ENCODE measurements at regions not wholly inside any gene's neighbourhood (a gene's known extent, or its start where the extent isn't known, plus 50 kb on each side); places are given as distances from the start of the nearest gene placed in this dataset.

DNA sequence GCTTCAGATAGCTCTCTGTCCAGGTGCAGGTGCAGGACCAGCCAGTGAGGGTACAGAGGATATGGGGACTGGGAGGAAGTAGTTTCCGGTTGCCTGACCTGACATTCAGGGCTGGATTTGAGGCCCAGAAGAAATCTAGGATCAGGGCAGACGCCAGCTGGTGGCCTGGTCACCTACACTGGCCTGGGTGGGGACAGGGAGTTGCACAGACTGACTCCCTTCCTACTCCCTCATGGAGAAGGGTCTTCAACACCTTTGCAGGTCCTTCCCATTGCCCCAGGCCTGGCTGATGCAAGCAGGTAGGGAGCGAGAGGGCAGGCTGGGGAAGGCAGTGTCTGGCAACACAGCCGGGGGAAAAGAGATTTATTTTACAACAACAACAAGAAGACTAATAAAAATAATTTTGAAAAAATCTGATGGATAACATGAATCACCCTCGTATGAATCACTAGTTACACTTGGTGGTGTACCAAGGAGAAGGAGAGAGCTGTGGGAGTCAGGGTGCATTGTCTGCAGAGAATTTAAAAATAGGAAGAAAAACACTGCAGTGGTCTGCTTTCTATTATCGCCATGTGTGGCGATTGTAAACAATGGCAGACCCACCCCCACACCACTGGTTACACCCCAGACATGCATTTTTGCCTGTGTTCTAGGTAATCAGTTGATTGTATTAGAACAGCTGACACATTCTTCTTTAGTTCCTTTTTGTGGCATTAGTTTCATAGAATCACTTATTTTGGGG lies 62.3 kb upstream of the SNX9 start:
- peaks cover 76% of the 10 kb centered on the region for H3K4me1 ChIP-seq (replicated peaks)

DNA sequence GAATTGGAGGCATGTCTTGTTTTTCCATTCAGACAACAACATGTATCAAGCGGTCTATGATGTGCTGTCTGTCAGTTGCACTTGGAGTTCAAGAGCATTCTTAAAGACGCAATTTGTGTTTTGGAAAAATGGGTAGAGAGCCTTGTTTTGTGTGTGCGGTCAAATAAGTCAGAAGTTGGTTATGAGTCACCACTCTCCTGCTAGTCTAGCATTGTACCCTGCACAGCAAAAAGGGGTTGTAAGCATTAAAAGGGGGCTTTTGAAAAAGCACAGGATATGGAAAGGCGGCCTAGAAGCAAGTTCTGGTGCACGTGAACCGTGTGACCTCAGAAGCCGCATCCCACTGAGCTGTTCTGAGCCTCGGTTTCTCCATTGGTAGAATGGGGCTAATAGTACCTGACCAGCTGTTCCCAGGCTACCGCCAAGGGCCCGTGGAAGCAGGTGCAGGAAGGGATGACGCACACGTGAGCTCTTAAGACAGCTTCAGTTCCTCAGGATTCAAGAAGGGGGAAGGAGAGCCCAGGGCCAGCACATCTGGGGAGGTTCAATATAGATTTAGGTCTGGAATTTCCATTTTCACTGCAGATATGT lies 61.6 kb upstream of the SNX9 start:
- H3K4me1 ChIP-seq (replicated peaks): peaks cover 69% of the 10 kb centered on the region
- H3K36me3 ChIP-seq: no peaks in the 10 kb centered on the region
- peak in 1 of 2 experiments; percentile 91 for DNase-seq (ENCODE audit: low read depth in 1 of 2, low spot score in 2 of 2)
- no peak overlapping the region for H3K4me3 ChIP-seq
- H3K27me3 ChIP-seq (replicated peaks): no peaks in the 10 kb centered on the region
- H3K9me3 ChIP-seq (replicated peaks): no peaks in the 10 kb centered on the region
- H3K27ac ChIP-seq: peak overlapping the region; percentile 73

More for the DNA sequence above, 62.3 kb upstream of the SNX9 start:
- peak; percentile 79 to 93 for DNase-seq (ENCODE audit: low read depth in 1 of 2, low spot score in 2 of 2)
- Histone ChIP-seq H3K27ac (peak overlapping the region; percentile 73), H3K4me3 (no peak overlapping the region), H3K36me3 (no peaks in the 10 kb centered on the region), H3K27me3 (replicated peaks) (no peaks in the 10 kb centered on the region), H3K9me3 (replicated peaks) (no peaks in the 10 kb centered on the region)

DNA sequence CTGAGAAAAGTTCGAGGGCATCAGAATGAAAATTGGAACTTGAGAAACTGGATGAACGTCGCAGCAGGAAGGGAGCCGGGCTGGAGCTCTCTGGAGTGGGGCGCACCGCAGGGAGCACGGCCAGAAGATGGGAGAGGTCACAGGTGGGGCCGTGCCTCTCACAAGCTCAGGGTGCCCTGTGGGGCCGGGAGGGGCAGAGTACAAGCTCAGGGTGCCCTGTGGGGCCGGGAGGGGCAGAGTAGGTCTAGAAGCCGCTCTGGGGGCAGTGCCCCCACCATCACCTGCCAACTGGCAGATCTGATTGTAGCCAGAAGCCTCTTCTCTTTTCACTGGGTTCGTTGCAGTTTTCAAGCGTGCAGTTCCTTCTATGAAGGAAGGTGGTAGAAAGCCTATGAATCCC lies 61.1 kb upstream of the SNX9 start:
- H3K4me3 ChIP-seq: no peak overlapping the region
- peaks cover 64% of the 10 kb centered on the region for H3K4me1 ChIP-seq (replicated peaks)
- H3K36me3 ChIP-seq: no peaks in the 10 kb centered on the region
- H3K27ac ChIP-seq: peak overlapping the region; percentile 73
- no peaks in the 10 kb centered on the region for H3K9me3 ChIP-seq (replicated peaks)
- DNase-seq (ENCODE audit: low read depth in 1 of 2, low spot score in 2 of 2): no peak
- H3K27me3 ChIP-seq (replicated peaks): no peaks in the 10 kb centered on the region

DNA sequence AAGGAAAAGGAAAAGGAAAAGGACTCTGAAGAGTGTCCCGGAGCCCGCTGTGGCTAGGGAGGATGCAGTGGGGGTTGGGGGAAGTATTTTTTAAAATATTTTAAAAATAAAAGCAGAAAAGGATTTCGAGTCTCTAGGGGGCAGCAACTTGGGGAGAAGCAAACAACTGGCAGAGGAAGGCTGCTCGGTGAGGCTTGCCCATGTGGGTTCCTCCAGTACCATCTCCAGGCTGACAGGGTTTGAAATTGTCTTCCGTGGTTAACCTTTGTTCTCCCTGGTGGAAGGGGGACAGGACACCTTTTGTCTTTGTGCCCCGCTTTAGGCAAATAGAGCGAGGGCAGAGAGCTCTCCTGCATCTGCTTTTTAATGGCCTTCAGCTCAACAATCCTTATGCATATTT lies 60.4 kb upstream of the SNX9 start:
- Histone ChIP-seq H3K27ac (no peak overlapping the region), H3K9me3 (replicated peaks) (no peaks in the 10 kb centered on the region), H3K4me3 (no peak overlapping the region), H3K27me3 (replicated peaks) (no peaks in the 10 kb centered on the region), H3K4me1 (replicated peaks) (peaks cover 57% of the 10 kb centered on the region), H3K36me3 (no peaks in the 10 kb centered on the region)
- DNase-seq (ENCODE audit: low read depth in 1 of 2, low spot score in 2 of 2): no peak

DNA sequence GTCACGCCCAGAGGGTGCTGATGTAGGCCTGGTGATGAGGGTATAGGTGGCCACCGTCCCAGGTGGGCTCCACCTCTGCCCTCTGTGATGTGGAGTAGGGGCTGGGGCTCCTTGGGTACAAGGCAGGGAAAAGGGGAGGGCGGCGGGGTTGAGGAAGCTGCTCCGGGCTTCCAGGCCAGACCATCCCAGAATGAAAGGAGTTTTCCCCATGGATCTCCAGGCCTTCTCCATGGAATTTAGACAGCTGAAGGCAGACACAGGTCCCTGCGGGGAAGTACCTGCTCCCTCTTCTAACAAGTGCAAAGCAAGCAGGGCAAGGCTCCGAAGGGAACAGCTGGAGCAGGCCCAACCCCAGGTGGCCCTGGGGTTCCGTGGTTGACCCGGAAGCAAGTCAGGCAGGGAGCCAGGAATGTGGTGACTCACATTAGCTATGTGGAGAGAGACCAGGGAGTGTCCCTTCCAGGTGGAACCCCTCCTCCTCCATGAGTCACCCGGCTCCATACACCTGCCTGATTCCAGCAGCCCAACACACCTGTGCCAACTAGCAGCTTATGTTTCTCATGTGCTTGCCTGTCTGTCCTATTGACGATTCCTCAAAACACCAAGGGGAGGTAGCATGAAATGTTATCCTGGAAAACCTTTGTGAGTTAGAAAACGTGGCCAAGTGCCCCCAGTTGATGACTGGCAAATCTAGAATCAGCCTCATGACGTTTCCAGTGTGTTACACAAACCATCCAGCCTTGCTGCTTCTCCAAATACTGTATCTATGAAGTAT lies 59.7 kb upstream of the SNX9 start:
- H3K4me3 ChIP-seq: no peak overlapping the region
- peaks cover 57% of the 10 kb centered on the region for H3K4me1 ChIP-seq (replicated peaks)
- H3K9me3 ChIP-seq (replicated peaks): no peaks in the 10 kb centered on the region
- no peaks in the 10 kb centered on the region for H3K36me3 ChIP-seq
- peak; percentile 73 to 82 for DNase-seq (ENCODE audit: low read depth in 1 of 2, low spot score in 2 of 2)
- H3K27ac ChIP-seq: peak overlapping the region; percentile 60
- no peaks in the 10 kb centered on the region for H3K27me3 ChIP-seq (replicated peaks)

DNA sequence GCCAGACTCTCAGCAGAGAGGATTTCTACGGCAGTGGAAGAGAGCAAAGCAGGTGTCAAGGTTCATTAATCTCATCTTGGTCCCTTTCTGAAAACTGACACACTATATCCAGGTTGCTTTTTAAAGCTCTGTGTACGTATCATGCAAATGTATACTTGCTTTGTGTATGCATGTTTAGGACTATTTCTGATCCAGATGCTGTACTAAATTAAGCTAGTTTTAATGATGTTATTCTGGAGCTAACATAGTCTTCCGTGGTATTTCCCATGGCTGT lies 59.2 kb upstream of the SNX9 start:
- peak overlapping the region; percentile 60 for H3K27ac ChIP-seq
- H3K9me3 ChIP-seq (replicated peaks): no peaks in the 10 kb centered on the region
- H3K4me3 ChIP-seq: no peak overlapping the region
- H3K4me1 ChIP-seq (replicated peaks): peaks cover 57% of the 10 kb centered on the region
- no peak for DNase-seq (ENCODE audit: low read depth in 1 of 2, low spot score in 2 of 2)
- no peaks in the 10 kb centered on the region for H3K27me3 ChIP-seq (replicated peaks)
- no peaks in the 10 kb centered on the region for H3K36me3 ChIP-seq

DNA sequence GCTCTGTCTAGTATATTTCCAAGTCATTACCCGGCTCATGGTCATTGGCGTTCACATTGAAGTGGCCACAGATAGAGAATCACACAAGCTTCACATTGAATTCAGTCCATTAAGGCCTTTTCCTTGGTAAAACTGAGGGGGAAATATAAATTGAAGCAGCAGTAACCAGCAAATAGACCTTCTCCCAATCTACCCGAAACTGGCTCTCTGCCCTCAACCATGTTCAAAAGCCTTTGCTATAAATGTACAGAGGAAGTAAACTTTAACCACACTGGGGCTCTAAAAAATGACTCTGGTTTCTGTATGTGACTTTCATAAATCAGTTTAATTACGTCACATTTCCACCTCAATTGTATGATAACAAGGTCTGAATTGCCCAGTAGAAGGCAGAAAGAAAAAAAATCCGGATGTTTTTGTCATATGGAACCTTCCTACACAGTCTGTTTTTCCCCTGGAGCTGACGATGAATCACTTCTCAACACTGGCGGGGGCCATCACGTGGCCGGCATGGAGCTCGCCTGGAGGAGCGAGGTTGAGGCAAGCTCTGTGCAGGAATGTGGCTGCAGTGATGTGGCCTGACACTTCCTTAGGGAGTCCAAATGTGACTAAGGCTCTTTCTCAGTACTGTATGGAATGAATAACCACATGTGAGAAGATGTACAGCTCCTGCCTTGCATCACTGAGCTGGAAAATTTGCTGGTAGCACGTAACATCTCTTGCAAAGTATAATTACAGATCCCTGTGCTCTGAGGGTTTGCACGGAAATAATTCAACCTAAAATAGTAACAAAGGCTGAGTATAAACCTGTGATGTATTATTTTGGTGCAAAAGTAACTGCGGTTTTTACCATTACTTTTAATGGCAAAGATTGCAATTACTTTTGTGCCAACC lies 58.6 kb upstream of the SNX9 start:
- Histone ChIP-seq H3K9me3 (replicated peaks) (no peaks in the 10 kb centered on the region), H3K4me3 (no peak overlapping the region), H3K4me1 (replicated peaks) (peaks cover 57% of the 10 kb centered on the region), H3K27ac (peak overlapping the region; percentile 60), H3K36me3 (no peaks in the 10 kb centered on the region), H3K27me3 (replicated peaks) (no peaks in the 10 kb centered on the region)
- DNase-seq (ENCODE audit: low read depth in 1 of 2, low spot score in 2 of 2): peak; percentile 96 to 97

DNA sequence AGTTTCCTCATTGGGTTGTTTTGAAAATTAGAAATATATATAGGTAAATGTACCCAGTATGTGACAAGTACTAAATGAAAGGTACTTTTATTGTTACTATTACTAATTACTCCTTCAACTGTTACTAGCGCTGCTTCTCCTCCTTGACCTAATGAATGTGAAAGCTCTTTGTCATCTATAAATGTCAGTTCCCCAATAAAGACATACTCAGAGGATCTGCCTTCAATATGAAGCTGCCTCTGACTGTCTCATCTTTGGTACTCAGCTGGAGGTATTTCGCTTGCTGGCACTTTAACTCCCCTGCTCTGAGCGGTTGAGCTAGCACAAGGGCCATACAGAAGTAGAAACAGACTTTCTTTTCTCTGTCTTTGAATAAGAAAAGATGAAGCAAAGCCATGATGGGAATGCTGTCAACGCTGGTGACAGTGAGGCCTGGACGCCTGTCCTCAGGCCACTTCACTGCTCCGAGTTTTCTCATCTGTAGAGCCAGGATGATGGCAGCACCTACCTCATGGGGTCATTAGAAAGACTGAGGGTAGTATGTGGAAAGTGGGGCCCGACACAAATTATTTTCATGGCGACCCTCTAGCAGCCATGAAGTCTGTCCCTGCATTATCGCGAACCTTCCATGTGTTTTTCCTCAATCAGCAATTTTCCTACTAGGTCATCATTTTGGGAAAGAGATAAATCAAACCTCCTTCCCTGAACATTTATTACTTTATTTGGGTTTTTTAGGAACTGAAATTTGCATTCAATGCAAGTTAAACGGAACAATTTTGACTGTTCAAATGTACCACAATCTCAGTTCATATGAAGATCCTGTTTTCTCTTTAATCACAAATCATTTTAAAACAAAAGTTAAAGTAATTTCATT lies 55.9 kb upstream of the SNX9 start:
- H3K4me1 ChIP-seq (replicated peaks): peaks cover 34% of the 10 kb centered on the region
- H3K27ac ChIP-seq: no peak overlapping the region
- no peaks in the 10 kb centered on the region for H3K36me3 ChIP-seq
- H3K9me3 ChIP-seq (replicated peaks): no peaks in the 10 kb centered on the region
- H3K4me3 ChIP-seq: no peak overlapping the region
- no peaks in the 10 kb centered on the region for H3K27me3 ChIP-seq (replicated peaks)
- DNase-seq (ENCODE audit: low read depth in 1 of 2, low spot score in 2 of 2): no peak

DNA sequence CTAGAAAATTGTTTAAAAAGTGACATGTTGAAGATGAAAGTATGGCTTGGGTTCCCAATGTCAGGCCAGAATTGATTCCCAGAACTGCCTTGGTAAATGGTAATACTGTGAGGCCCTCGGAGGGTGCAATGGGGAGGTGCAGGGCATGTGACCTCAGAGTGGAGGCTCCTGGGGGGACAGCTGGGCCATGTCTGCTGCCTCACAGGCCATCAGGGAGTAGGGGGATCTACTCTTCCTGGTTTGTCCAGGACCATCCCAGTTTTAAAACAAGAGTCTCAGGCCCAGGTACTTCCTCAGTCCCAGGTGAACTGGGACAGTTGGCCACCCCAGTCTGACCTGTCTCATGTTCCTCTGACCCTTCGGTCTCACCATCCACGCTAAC lies 55.3 kb upstream of the SNX9 start:
- no peaks in the 10 kb centered on the region for H3K27me3 ChIP-seq (replicated peaks)
- H3K4me3 ChIP-seq: no peak overlapping the region
- no peak overlapping the region for H3K27ac ChIP-seq
- peaks cover 32% of the 10 kb centered on the region for H3K4me1 ChIP-seq (replicated peaks)
- no peaks in the 10 kb centered on the region for H3K9me3 ChIP-seq (replicated peaks)
- no peaks in the 10 kb centered on the region for H3K36me3 ChIP-seq
- DNase-seq (ENCODE audit: low read depth in 1 of 2, low spot score in 2 of 2): no peak

DNA sequence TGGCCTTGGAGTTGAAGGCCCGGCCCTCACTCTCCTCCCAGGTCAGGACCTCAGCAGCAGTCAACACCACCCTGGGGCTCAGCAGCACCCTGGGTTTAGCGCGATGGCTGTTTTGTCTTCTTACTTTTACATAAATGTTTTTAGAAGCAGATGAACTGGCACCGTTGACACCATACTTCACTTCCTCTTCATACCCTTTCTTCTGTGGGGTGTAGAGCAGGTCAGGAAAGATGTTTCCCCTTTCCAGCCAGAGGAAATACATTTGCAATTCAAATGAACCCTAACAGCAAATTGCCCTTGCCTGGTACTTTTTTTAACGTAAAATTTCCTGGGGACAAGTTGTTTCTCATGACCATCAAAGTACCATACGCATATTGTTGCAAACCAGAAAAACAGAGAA lies 54.7 kb upstream of the SNX9 start:
- DNase-seq (ENCODE audit: low read depth in 1 of 2, low spot score in 2 of 2): no peak
- no peaks in the 10 kb centered on the region for H3K9me3 ChIP-seq (replicated peaks)
- H3K4me1 ChIP-seq (replicated peaks): peaks cover 32% of the 10 kb centered on the region
- H3K27ac ChIP-seq: no peak overlapping the region
- no peak overlapping the region for H3K4me3 ChIP-seq
- H3K36me3 ChIP-seq: no peaks in the 10 kb centered on the region
- no peaks in the 10 kb centered on the region for H3K27me3 ChIP-seq (replicated peaks)

DNA sequence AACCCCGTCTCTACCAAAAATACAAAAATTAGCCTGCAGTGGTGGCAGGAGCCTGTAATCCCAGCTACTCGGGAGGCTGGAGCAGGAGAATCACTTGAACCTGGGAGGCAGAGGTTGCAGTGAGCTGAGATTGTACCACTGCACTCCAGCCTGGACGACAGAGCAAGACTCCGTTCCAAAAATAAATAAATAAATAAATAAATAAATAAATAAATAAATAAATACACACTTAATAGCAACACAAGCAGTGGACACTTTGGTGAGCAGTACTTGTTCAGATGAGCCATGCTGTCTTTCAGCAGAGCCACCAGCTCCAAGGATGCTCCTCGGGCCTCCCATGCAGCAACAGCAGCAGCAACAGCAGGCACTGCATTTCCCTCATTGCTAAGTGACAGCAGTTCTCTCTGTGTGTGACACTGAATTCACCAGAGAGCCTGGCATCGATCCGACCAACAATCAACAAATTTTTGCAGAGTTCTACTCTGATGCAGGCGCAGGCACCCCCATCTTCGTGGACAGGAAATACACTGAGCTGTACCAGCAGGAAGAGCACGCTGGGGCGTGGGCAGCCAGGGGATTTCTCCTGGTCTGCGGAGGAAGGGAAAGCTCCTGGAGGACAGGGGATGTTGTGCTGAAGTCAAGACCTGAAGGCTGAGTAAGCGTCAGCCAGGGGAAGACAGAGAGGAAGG lies 54.0 kb upstream of the SNX9 start:
- H3K27me3 ChIP-seq (replicated peaks): no peaks in the 10 kb centered on the region
- H3K9me3 ChIP-seq (replicated peaks): no peaks in the 10 kb centered on the region
- peaks cover 27% of the 10 kb centered on the region for H3K4me1 ChIP-seq (replicated peaks)
- no peak overlapping the region for H3K27ac ChIP-seq
- DNase-seq (ENCODE audit: low read depth in 1 of 2, low spot score in 2 of 2): no peak
- H3K36me3 ChIP-seq: no peaks in the 10 kb centered on the region
- H3K4me3 ChIP-seq: no peak overlapping the region

DNA sequence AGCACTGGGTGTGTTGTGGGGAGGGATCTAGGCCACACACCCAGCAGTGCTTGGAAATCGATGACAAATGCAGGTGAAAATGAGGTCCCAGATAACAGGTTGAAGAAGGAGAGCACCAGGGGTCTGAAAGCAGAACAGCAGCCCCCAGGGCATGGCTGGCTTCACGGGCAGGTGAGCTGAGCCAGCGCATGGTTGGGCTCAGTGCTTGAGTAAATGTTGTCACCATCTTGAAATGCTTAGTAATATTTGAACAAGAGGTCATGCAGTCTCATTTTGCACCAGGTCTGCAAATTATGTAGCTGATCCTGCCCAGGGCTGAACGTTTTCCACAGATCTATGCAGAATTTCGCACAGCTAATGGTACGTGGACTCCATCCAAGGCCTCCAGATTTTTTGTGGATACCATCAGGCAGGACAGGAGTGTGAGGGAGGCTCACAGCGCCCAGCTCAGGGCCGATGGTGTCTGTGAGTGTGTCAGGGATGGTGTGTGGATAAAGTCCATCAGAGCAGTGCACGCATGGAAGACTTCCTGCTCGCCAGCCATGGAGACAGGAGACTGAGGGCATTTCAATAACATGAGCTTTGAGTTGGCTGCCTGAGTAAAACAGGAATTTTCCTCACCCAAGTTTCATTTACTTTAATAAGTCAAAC lies 53.1 kb upstream of the SNX9 start:
- no peaks in the 10 kb centered on the region for H3K9me3 ChIP-seq (replicated peaks)
- no peak for DNase-seq (ENCODE audit: low read depth in 1 of 2, low spot score in 2 of 2)
- H3K4me3 ChIP-seq: no peak overlapping the region
- H3K27me3 ChIP-seq (replicated peaks): no peaks in the 10 kb centered on the region
- H3K36me3 ChIP-seq: no peaks in the 10 kb centered on the region
- no peak overlapping the region for H3K27ac ChIP-seq
- peaks cover 20% of the 10 kb centered on the region for H3K4me1 ChIP-seq (replicated peaks)
